GM21825 (cell line): ENCODE measurements at regions not wholly inside any gene's neighbourhood (a gene's known extent, or its start where the extent isn't known, plus 50 kb on each side); places are given as distances from the start of the nearest gene placed in this dataset.

ENCODE experiments used
- ATAC-seq: cut with Tn5 transposase; IDR thresholded peaks from one replicate; pipeline ENCODE4 v1.9.1; 2021; ENCODE audit warnings: mild to moderate bottlenecking, moderate library complexity; ENCODE audit not compliant: unreplicated experiment

DNA sequence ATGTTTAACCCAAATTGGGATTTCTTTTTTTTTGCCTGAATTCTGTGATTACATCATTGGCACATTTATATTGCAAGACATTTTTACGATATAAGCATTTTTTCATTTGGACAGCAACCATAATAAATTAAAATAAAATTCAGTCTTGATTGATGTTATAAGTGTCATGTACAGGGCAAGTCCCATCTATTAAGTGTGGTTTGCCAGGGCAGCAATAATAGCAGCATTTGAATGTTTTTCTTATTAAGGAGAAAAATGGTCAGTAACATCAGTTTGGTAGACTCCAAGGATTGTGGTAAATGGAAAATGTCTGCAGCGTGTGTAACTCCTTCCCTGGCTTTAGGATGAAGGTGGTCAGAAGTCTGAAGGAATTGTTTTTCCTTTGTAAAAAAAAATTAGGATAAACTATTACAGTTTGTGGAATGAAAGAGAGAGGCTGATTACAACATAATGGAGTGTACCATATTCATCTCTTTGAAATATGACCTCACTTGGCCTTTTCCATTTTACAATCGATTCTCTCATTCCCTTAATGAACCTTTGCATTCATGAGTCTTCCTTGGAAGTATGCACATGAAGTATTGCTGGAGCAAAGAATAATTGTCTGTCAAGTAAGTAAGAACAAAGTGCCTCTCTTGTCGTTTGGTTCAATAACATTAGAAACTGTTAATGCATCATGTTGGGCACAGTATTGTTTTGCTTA, 405.4 kb upstream of the THRB start:
- no peak for ATAC-seq

DNA sequence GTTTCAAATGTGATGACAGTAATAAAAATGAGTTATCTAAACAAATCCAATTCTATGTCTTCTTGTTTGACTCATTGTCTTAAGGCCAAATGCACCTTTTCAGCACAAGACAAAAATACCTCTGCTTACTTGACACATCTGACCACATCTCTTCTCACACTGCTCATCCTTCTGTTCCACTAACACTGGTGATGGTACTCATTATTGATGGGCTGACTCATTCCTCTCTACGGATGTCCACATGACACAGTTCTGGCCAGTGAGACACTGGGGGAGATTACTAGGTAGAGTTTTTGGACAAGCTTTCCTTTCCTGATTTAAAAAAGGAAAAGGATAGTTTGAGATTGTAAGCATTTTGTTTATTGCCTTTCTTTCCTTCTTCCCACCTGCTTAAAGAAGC, 410.6 kb upstream of the THRB start:
- ATAC-seq = no peak

DNA sequence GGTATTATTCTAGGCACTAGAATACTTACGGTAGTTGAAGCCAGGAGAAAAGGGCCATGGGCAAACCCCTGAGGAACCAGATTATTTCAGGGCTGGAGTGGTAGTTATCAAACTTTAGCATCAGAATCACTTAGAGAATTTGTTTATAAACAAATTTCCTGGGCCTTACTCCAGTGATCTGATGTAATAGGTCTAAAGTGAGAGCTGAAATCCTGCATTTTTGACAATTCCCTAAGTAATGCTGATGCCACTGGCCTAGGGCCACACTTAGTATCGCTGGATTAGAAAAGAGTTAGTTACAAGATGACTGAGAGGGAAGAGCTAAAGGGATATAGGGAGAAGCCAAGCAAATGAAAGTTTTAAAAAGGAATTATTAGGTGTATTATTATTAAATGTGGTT, 412.5 kb upstream of the THRB start:
- ATAC-seq = no peak

DNA sequence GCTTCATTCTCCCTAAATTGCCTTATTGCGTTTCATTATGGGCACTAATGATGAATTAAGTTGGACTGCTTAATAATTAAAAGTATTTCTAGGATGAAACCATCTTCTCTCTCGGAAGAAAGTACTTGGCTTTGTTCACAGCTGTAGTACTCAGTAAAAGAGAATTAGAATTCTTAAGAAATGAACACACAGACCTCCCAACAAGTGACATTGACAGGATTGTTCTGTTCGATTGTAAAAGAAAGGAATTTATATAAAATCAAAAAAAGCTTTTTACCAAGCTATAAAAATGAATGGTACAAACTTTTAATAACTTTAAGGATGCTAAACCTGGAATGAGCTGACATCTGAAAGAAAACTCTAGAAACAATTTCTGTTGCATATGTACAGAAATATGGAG, 416.4 kb upstream of the THRB start:
- no peak for ATAC-seq

DNA sequence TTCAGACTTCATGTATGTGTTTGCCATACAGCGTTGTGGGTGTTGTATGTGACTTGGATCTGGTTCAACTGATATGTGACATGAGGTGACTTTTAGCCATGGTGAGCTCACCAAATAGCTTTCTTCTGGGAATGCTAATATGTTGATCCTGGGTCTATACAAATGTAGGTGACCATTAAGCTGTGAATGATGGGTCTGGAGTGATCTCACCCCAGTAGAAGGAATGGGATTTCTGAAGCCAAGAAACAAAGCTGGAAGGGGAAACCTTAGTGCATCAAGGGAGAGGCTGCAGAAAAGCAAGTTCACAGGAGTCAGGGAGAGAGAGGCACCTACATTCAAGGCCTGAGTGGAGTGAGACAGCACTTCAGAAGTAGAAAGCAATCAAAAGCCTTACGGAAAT, 421.0 kb upstream of the THRB start:
- no peak for ATAC-seq

DNA sequence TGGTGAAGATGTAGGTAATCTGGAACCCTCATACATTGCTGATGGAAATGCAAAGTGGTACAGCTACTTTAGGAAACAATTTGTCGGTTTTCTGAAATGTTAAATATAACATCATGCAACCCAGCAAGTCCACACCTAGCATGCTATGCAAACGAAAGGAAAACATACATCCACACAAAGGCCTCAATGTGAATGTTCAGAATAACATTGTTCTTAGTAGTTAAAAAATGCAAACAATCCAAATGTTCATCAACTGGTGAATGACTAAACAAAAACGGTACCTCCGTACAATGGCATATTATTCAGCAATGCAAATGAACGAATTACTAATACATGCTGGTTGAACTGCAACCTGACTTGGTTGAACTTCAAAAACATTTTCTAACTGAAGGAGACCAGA, 423.3 kb upstream of the THRB start:
- no peak for ATAC-seq

DNA sequence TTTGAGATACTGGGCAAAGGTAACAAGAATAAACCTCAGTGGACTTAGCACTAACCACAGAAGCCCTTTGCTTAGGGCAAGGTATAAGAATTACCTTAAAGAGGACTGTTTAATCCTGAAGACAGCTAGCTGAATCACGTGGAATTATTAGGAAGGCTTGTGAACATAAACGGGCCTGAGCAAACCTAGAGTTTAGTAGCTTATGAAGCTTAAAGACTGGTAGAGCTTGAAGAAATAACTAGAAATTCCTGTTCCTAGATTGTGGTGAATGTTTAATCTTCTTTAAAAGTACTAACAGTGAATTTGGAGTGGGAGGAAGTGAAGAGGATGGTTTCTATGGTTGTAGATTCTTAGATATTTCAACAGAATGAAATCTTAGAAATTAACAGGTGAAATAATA, 428.9 kb upstream of the THRB start:
- no peak for ATAC-seq

DNA sequence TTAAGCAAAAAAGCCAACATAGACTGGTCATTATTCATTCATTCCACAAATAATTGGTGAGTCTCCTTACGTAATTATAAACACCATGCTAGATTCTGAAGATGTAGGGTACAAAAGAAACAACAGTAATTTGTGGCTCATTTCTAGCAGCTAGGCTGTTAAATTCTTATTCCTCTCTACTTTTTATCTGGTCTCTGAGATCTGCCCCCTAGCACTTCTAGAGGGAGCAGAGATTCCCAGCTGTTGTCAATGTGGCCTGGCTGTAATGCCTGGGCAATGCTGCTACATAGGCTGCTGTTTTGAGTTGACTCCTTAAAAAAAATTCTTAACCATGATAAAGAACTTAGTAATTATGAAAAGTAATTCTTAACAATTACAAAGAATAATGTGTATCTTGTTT, 434.9 kb upstream of the THRB start:
- no peak for ATAC-seq

DNA sequence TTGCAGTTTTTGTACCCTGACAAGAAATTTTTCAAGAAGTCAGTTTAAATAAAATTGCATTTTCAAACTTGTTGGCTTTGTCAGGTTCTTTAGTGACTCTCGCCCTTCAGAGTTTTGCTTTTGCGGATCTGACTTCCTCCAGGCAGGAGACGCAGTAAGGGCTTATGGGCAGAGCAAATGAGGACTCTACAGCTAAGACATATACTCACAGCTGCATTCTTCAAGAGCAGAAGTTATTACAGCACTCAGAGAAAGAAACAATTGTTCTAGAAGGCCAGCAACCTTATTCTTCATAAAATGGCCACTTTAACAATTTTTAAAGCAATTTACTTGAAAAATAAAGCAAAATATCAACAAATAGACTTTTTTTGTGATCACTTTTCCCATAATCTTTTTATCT, 438.8 kb upstream of the THRB start:
- ATAC-seq = no peak

DNA sequence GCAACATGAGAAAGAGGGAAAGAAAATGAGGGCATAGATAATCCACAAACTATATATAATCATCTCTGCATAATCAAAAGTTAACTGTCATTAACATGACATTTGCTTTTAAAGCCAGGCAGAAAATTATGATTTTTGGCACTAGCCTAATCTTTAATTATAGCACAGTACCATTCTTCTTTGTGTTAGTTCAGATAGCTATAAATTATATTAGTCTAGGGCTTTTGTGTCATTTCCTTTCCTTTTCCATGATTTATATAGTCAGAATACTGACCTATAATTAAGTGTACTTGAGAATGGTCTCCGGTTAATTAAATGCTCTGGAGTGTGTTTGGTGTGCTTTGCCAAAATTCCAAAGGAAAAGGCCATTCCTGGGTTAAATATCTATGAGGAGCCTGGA, 441.9 kb upstream of the THRB start:
- ATAC-seq = no peak

DNA sequence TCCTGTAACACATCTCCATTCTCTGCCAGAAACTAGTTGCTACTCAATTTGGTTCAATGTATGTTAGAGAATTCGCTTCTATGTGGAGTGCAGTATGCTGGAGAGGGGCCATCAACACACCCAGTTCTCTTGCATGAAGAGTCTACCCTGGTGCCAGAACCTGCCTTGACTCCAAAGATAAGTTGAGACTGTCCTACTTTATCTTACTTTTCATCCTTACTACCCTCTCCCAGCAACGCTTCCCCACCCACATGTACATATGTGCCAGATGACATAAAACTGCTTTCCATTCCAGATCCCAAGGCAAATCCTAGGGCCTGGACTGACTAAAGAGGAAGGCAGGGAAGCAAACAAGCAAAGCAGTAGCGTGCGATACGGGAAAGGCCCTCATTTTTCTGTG, 442.6 kb upstream of the THRB start:
- no peak for ATAC-seq

DNA sequence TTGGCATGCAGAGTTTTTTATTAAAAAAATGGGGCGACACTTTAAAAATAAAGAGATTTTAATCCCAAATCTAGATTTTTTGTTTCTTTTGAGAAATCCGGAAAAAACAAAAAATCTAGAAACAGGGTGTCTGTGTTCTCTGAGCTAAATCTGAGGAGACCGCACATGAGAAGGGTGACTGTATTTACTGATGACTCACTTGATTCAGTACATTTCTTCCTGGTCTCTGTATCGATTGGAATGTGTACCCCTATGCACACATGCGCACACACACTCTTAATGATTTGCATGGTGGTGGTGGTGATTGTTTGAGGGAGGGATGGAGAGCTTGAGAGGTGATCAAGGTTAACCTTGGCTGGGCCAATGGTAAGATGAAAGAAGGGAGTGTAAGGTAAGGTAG, 443.1 kb upstream of the THRB start:
- no peak for ATAC-seq

DNA sequence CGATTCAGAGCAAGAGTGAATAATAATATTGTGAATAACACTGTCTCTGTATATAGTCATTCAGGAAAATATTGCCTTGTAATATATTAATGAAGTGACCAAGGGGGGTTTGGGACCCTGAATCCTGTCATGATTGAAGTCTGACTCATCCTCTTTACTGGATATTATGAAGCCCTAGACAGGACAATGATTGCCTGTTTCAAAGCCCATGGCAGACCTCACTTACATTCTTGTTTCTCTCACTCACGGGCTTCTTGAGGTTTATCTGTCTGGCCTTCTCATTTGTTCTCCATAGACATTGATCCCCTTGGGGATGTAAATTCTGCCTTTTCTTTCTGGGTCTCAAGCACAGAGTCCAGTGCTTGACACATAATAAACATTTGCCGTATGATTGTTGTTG, 449.3 kb upstream of the THRB start:
- no peak for ATAC-seq

DNA sequence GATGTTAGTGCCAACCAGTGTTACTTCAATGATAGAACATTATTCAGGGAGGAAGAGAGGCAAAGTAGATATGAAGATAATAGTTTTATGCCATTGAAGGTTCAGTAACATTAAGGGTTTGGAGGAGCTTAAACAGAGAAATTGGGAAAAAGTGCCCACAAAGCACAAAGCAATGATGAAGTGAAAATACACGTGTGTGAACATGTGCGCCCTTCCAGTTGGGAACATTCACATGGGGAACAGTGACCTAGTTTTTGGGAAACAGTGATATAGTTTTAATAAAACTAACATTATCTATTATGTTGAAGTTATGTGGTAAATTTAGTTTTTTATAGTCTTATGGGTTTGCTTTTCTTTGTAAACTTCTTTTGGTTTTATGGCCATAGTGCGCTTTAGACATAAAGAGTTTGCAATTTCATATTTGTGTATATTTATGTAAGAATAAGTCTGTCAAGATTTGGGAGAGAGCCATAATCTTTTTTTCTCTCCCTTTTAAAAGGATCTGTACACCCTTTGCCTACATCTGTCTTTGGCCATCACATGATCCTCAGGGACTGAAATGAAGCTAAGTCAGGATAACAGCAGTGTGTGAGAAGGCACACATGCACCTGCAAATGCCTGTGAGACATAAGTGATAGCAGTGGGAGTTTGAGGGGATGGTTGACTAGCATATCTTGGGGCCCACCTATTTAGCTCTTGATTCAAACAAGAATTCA, 450.3 kb upstream of the THRB start:
- ATAC-seq = no peak

DNA sequence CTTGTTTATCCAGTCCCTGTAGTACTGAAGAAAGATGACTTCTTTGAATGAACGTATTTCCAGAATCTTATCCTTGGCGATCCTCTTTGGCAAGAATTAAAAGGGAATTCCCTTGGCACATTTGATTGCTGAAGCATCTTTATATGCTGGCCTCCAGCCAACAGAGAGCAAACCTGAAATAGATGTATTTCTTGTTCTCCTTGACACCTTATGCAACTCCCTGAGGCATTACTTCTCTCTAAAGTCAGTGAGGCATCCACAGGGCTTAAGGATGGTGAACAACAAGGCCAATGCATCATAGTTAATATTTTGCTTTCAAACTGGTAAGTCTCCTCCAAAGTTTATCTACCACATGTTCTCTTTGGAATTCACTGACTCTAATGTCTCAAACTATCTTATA, 450.9 kb upstream of the THRB start:
- ATAC-seq = no peak

DNA sequence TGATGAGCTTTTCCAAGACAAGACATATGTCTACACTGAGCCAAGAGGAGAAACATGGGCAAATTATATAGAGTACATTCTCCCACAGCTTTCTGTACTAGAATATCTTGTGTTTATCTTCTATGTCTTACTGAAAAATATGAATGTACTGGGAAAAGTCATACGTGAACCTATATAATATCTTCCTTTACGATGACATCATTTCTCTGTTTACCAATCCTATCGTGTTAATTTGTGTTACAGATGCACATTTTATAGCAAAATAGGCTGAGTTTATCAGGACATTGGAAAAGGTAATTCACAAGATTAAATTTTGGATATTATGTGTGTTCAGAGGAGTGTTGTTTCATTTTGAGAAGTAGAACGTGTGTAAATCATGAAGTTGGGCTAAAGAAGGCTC, 452.5 kb upstream of the THRB start:
- ATAC-seq = no peak

DNA sequence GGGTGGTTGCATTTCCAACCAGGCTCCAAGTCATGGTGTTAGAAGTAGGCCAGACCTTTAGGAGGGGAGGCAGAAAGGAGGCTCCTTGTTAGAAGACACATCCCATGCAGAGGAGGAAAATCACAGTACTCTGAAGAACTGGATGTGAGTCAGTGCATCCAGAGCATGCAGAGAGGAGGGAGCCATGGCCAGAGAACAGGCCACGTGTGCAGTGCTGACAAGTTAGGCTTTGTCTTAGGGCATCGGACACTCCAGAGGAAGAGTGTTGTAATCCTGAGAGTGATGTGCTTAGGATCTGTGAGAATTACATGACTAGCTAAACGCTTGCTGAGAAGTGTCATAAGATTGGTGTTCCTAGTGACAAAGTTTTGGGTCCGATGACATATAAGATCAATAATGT, 456.5 kb upstream of the THRB start:
- ATAC-seq = no peak

DNA sequence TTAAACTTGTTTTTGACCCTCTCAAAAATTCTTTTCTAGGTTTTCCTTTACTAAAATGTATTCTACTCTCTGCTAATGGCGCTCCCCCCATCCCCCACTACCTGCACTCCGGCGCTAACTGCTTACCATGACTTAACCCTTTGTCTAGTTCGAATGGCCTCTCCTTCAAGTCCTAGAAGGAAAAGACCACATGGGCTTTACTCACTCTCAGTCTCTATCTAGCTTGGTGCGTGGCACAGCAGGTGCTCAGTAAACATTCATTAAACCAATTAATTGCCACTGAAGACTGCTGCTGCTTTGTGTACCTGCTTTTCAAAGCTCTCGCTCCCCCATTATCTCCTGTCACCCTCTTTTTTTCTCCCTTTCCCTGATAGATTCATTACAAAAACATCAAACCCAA, 457.7 kb upstream of the THRB start:
- ATAC-seq = no peak

DNA sequence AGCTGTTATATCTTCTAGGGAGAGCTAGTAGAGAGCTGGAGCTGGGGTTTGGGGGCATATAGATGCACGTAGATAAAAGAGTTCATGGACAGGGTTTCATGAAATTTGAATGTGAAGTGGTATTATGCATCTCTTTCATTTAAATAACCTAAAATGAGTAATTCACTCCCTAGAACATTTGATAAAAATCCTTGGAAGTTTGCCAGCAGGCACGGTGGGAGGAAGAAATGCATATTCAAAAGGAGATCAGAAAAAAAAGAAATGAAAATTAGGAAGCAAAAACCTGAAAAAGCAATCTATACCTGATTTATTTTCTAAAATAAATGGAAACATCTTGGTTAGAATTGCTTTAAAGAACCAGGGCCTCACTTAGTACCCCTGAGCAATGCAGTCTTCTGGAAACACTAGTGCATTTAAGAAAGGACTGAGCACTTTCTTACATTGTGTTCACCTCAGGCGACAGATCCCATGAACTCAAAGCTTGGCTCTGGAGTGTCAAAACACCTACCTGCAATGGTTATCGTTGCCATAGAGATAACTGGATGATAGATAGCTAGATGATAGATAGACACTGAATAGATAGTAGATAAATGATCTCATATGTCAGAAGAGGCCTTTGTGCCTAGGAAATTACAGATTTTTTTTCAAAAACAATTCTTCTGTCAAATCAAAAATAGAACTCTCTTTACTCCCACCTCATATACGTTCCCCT, 458.6 kb upstream of the THRB start:
- no peak for ATAC-seq

DNA sequence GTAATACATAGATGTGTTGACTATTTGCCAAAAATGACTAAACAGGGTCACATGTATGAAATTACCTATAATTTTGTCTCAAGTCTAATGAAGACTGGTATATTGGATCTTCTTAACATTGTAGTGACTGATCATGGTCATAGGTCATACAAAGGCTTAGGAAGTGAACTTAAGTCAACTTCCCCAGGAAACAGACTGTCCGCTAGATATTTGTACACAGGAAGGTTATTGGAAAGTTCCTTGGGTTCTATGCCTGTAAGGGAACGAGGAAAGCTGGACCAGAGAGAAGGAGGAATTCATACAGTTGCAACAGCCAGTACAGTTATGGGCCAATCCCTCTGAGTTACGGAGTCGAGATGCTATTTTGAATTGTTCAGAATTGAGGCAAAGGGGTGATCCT, 462.0 kb upstream of the THRB start:
- ATAC-seq = no peak

DNA sequence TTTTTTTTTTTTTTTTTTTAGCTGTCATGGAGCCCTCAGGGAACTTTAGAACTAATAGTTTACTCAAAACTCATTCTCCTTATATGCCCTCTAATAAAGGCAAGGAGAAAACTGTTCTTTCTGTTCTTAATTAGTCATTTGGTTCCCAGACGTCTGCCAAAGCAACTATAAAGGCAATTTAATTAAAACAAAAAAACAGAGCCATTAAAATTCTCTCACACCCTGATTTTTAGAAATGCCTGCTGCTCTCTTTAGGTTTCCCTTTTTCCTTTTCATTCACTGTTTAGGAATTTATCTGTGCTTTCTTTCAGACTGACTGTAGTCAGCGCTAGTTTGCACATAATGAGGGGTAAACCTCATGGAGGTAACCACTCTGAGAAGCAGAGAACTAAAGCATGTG, 463.6 kb upstream of the THRB start:
- no peak for ATAC-seq

DNA sequence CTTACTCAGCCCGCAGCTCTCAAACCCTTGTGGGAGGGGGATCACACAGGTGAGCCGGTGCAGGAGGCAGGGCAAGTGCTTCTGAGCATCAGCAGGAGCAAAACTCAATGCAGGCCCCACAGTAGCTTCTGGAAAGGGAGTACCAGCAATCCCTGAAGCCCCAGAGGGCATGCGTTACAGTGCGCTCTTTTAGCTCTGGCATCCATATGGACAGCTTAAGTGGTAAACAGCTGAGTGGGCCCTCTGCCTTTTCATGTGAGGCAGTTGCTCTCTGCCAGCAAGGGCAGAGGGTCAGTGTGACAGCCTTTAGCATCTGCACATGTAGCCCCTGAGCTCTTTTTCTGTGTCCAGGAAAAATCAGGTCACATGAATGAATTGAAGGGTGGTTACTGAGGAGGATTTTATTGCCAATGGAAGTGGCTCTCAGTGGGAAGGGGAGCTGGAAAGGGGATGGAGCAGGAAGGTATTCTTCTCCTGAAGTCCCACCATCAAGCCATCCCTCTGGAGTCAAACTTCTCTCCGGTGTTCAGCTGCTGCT, 464.3 kb upstream of the THRB start:
- no peak for ATAC-seq
